Activated CD8-positive, alpha-beta memory T cell treated with anti-CD3 and anti-CD28 coated beads, Interleukin-2, amount 50 U/mL, for 48 hours (primary cell): ENCODE measurements at regions not wholly inside any gene's neighbourhood (a gene's known extent, or its start where the extent isn't known, plus 50 kb on each side); places are given as distances from the start of the nearest gene placed in this dataset.
"Not testable (repeated sequence)": the region's sequence is repeated elsewhere in the genome, so short reads cannot be mapped to it uniquely, and the experiment has no call there.

Experiments used
- DNase-seq: peaks from one replicate; pipeline ENCODE4 v3.0.0-alpha.2; 2020

GRCh38 chr12:28776913-28777422 lies 372.1 kb upstream of the FAR2 start:
- DNase-seq: no peak

- DNase-seq: no peak
These were observed 371.3 kb upstream of the FAR2 start for GRCh38 chr12:28777603-28778365.

- DNase-seq: no peak
These were observed 369.0 kb upstream of the FAR2 start for GRCh38 chr12:28780096-28780495.

- DNase-seq: no peak
These were observed 368.1 kb upstream of the FAR2 start for GRCh38 chr12:28780960-28781359.

- DNase-seq: no peak
These were observed 367.1 kb upstream of the FAR2 start for GRCh38 chr12:28781671-28782652.

- DNase-seq: no peak
These were observed 366.3 kb upstream of the FAR2 start for GRCh38 chr12:28782812-28783211.

GRCh38 chr12:28787151-28787550 lies 361.9 kb upstream of the FAR2 start:
- DNase-seq: no peak

- not testable (repeated sequence) for DNase-seq
These were observed 360.8 kb upstream of the FAR2 start for GRCh38 chr12:28788256-28788655.

- DNase-seq: no peak
These were observed 355.4 kb upstream of the FAR2 start for GRCh38 chr12:28793581-28794151.

- no peak for DNase-seq
These were observed 354.9 kb upstream of the FAR2 start for GRCh38 chr12:28794211-28794610.

GRCh38 chr12:28794786-28795185 lies 354.3 kb upstream of the FAR2 start:
- no peak for DNase-seq

- DNase-seq: no peak
These were observed 353.8 kb upstream of the FAR2 start for GRCh38 chr12:28795311-28795710.

- no peak for DNase-seq
These were observed 349.7 kb upstream of the FAR2 start for GRCh38 chr12:28799348-28799747.

- DNase-seq: no peak
These were observed 348.9 kb upstream of the FAR2 start for GRCh38 chr12:28800129-28800528.

GRCh38 chr12:28802706-28803438 lies 346.2 kb upstream of the FAR2 start:
- no peak for DNase-seq

- no peak for DNase-seq
These were observed 341.5 kb upstream of the FAR2 start for GRCh38 chr12:28807535-28807934.

- no peak for DNase-seq
These were observed 337.6 kb upstream of the FAR2 start for GRCh38 chr12:28811457-28811856.

GRCh38 chr12:28814246-28814645 lies 334.8 kb upstream of the FAR2 start:
- no peak for DNase-seq

- DNase-seq: no peak
These were observed 331.6 kb upstream of the FAR2 start for GRCh38 chr12:28817524-28817923.

GRCh38 chr12:28824193-28824846 lies 324.8 kb upstream of the FAR2 start:
- no peak for DNase-seq

GRCh38 chr12:28824849-28825248 lies 324.2 kb upstream of the FAR2 start:
- DNase-seq: no peak

- no peak for DNase-seq
These were observed 322.3 kb upstream of the FAR2 start for GRCh38 chr12:28826766-28827165.
